Caco-2 (cell line): ENCODE measurements at regions not wholly inside any gene's neighbourhood (a gene's known extent, or its start where the extent isn't known, plus 50 kb on each side); places are given as distances from the start of the nearest gene placed in this dataset.

ENCODE experiments used
- BruUV-seq: library from RNA; stranded (reverse); fragments of 400-500 nt; replicated peaks from 2 replicates; lab custom pipeline; 2021; lab: Mats Ljungman, UMichigan
- CTCF ChIA-PET: fragments of 300-600 bp; sonication (Branson Sonifier 250); formaldehyde crosslinking; loops from one replicate; lab custom pipeline; 2022; ENCODE audit warnings: antibody characterized with exemption; lab: Charles Lee
- POLR2A ChIA-PET: fragments of 300-600 bp; sonication (Branson Sonifier 250); formaldehyde crosslinking; loops from one replicate; lab custom pipeline; 2022; ENCODE audit warnings: antibody characterized with exemption; lab: Charles Lee
- DNase-seq, 2 experiments: peaks; one replicate each; pipeline versions ENCODE4 v3.0.0 to v3.0.0-alpha.2; 2020 to 2022
- H3K27me3 ChIP-seq: replicated peaks from 2 replicates; pipeline ENCODE4 v1.6.0; 2011; ENCODE audit warnings: low read length; ENCODE audit not compliant: control insufficient read depth, insufficient read depth
- H3K36me3 ChIP-seq: 2 replicates; pipeline ENCODE4 v1.5.1; 2011; ENCODE audit warnings: low read length; ENCODE audit not compliant: control insufficient read depth, insufficient read depth
- H3K4me1 ChIP-seq: fragments of 250-450 bp; sonication (Bioruptor Pico); 2 replicates; pipeline ENCODE4 v1.5.1; 2020; ENCODE audit warnings: mild to moderate bottlenecking
- H3K4me3 ChIP-seq: 2 replicates; pipeline ENCODE4 v1.5.1; 2011; ENCODE audit warnings: low read depth, mild to moderate bottlenecking, control low read depth, low read length
- H3K9me3 ChIP-seq: fragments of 250-450 bp; sonication (Bioruptor Pico); 2 replicates; pipeline ENCODE4 v1.5.1; 2020; ENCODE audit warnings: mild to moderate bottlenecking, moderate library complexity
- H3K27ac Mint-ChIP-seq: one replicate; pipeline ENCODE4 v1.8.0; 2022; ENCODE audit warnings: mixed read lengths; ENCODE audit not compliant: unreplicated experiment
- H3K27me3 Mint-ChIP-seq: one replicate; pipeline ENCODE4 v1.8.0; 2022; ENCODE audit warnings: mixed read lengths; ENCODE audit not compliant: insufficient read depth, unreplicated experiment
- H3K36me3 Mint-ChIP-seq: one replicate; pipeline ENCODE4 v1.8.0; 2022; ENCODE audit warnings: mild to moderate bottlenecking, mixed read lengths; ENCODE audit not compliant: insufficient read depth, unreplicated experiment
- H3K4me1 Mint-ChIP-seq: one replicate; pipeline ENCODE4 v1.8.0; 2022; ENCODE audit warnings: low read depth, mixed read lengths; ENCODE audit not compliant: unreplicated experiment
- H3K4me3 Mint-ChIP-seq: one replicate; pipeline ENCODE4 v1.8.0; 2022; ENCODE audit warnings: mild to moderate bottlenecking, moderate library complexity, mixed read lengths; ENCODE audit not compliant: unreplicated experiment
- H3K9me3 Mint-ChIP-seq: one replicate; pipeline ENCODE4 v1.8.0; 2022; ENCODE audit warnings: mixed read lengths; ENCODE audit not compliant: unreplicated experiment
- CTCF ChIP-seq, 2 experiments: fragments of 200-600 bp in 1 of 2; IDR thresholded peaks; 1 replicate in 1 of 2; 2 replicates in 1 of 2; pipeline versions ENCODE4 v1.5.1 to v1.8.0; 2011 to 2022; ENCODE audit warnings: antibody characterized with exemption in 1 of 2, control low read depth in 1 of 2, inconsistent platforms in 1 of 2, low read depth in 1 of 2, low read length in 1 of 2, mild to moderate bottlenecking in 1 of 2, moderate library complexity in 1 of 2; ENCODE audit not compliant: insufficient read depth in 1 of 2, severe bottlenecking in 1 of 2, unreplicated experiment in 1 of 2
- intact Hi-C: fragments of 100-400 bp; cut with micrococcal nuclease; formaldehyde crosslinking; loops from one replicate; pipeline ENCODE4 v1.10.0; 2022; ENCODE audit not compliant: unreplicated experiment

- Mint-ChIP-seq H3K9me3 (no peaks in the 10 kb centered on the region), H3K27me3 (no peaks in the 10 kb centered on the region), H3K27ac (no peak overlapping the region), H3K4me1 (no peaks in the 10 kb centered on the region), H3K4me3 (no peak overlapping the region), H3K36me3 (no peaks in the 10 kb centered on the region)
- Histone ChIP-seq H3K9me3 (no peaks in the 10 kb centered on the region), H3K27me3 (no peaks in the 10 kb centered on the region), H3K4me1 (no peaks in the 10 kb centered on the region), H3K4me3 (no peak overlapping the region), H3K36me3 (no peaks in the 10 kb centered on the region)
- no TSS peak for BruUV-seq
- TF ChIP-seq CTCF (IDR thresholded peaks at IDR 0.05; ENCODE audit: insufficient read depth in 1 of 2, low read depth in 1 of 2, low read length in 1 of 2, severe bottlenecking in 1 of 2, unreplicated experiment in 1 of 2) = no peak
- intact Hi-C loops = no loop called here
- DNase-seq = no peak
- CTCF ChIA-PET = no interaction called here
- POLR2A ChIA-PET = no interaction called here
Measured at GRCh38 chr14:86597279-86597678, 1067.3 kb downstream of the FLRT2 start.

- no TSS peak for BruUV-seq
- no peak for TF ChIP-seq CTCF (IDR thresholded peaks at IDR 0.05; ENCODE audit: insufficient read depth in 1 of 2, low read depth in 1 of 2, low read length in 1 of 2, severe bottlenecking in 1 of 2, unreplicated experiment in 1 of 2)
- no peak overlapping the region for H3K4me3 Mint-ChIP-seq
- no peaks in the 10 kb centered on the region for H3K4me1 Mint-ChIP-seq
- Histone ChIP-seq H3K27me3 (no peaks in the 10 kb centered on the region), H3K4me1 (no peaks in the 10 kb centered on the region), H3K4me3 (no peak overlapping the region), H3K9me3 (no peaks in the 10 kb centered on the region), H3K36me3 (no peaks in the 10 kb centered on the region)
- DNase-seq = no peak
- H3K27me3 Mint-ChIP-seq = no peaks in the 10 kb centered on the region
- no peaks in the 10 kb centered on the region for H3K36me3 Mint-ChIP-seq
- intact Hi-C loops = no loop called here
- H3K27ac Mint-ChIP-seq = no peak overlapping the region
- ChIA-PET CTCF (no interaction called here), POLR2A (no interaction called here)
- no peaks in the 10 kb centered on the region for H3K9me3 Mint-ChIP-seq
Measured at GRCh38 chr14:86596024-86596423, 1066.1 kb downstream of the FLRT2 start.

GRCh38 chr14:86575141-86575540 lies 1045.2 kb downstream of the FLRT2 start:
- H3K27ac Mint-ChIP-seq = no peak overlapping the region
- H3K27me3 Mint-ChIP-seq = peaks cover 3% of the 10 kb centered on the region
- no peaks in the 10 kb centered on the region for H3K9me3 ChIP-seq
- H3K4me1 Mint-ChIP-seq = no peaks in the 10 kb centered on the region
- no peaks in the 10 kb centered on the region for H3K4me1 ChIP-seq
- no peaks in the 10 kb centered on the region for H3K27me3 ChIP-seq
- CTCF ChIA-PET = no interaction called here
- peaks cover 9% of the 10 kb centered on the region for H3K9me3 Mint-ChIP-seq
- TF ChIP-seq CTCF (IDR thresholded peaks at IDR 0.05; ENCODE audit: insufficient read depth in 1 of 2, low read depth in 1 of 2, low read length in 1 of 2, severe bottlenecking in 1 of 2, unreplicated experiment in 1 of 2) = no peak
- POLR2A ChIA-PET = no interaction called here
- no peak for DNase-seq
- intact Hi-C loops = no loop called here
- H3K4me3 Mint-ChIP-seq = no peak overlapping the region
- no peak overlapping the region for H3K4me3 ChIP-seq
- no TSS peak for BruUV-seq
- no peaks in the 10 kb centered on the region for H3K36me3 ChIP-seq
- H3K36me3 Mint-ChIP-seq = peaks cover 5% of the 10 kb centered on the region
